Thoracic aorta (tissue), 2 donors: ENCODE measurements at regions not wholly inside any gene's neighbourhood (a gene's known extent, or its start where the extent isn't known, plus 50 kb on each side); places are given as distances from the start of the nearest gene placed in this dataset.

Source experiments
- ATAC-seq: fragments of 150-250 bp; one replicate; pipeline ENCODE4 v1.8.0; 2017; ENCODE audit warnings: low read depth; ENCODE audit not compliant: insufficient number of reproducible peaks, low FRiP score
- DNase-seq: peaks from one replicate; pipeline ENCODE4 v3.0.0-alpha.2; 2020; ENCODE audit warnings: low spot score
- H3K27ac ChIP-seq, 2 donors: fragments of 200-600 bp; sonication (generic); 1 replicate in 1 of 2; 2 replicates in 1 of 2; pipeline ENCODE4 v1.5.1; 2016; ENCODE audit warnings: mild to moderate bottlenecking in 2 of 2, moderate library complexity in 2 of 2
- H3K27me3 ChIP-seq: fragments of 200-600 bp; sonication (generic); replicated peaks from 2 replicates; pipeline ENCODE4 v1.6.0; 2016; ENCODE audit warnings: mild to moderate bottlenecking; ENCODE audit not compliant: insufficient read depth
- H3K36me3 ChIP-seq: fragments of 200-600 bp; sonication (generic); one replicate; pipeline ENCODE4 v1.5.1; 2016
- H3K4me1 ChIP-seq, 2 donors: fragments of 200-600 bp; sonication (generic); 1 replicate in 1 of 2; 2 replicates in 1 of 2; pipeline versions ENCODE4 v1.5.1 to v1.6.0; 2016; ENCODE audit warnings: low read depth in 2 of 2, mild to moderate bottlenecking in 1 of 2; ENCODE audit not compliant: control insufficient read depth in 1 of 2
- H3K4me3 ChIP-seq: fragments of 200-600 bp; sonication (generic); 2 replicates; pipeline ENCODE4 v1.5.1; 2016; ENCODE audit warnings: mild to moderate bottlenecking
- H3K9me3 ChIP-seq: fragments of 200-600 bp; sonication (generic); 2 replicates; pipeline ENCODE4 v1.5.1; 2016
- TF ChIP-seq, protein P1 (sequence below): fragments of 200-600 bp; sonication (generic); IDR thresholded peaks from one replicate; pipeline ENCODE4 v1.5.1; 2019; ENCODE audit warnings: antibody characterized with exemption

DNA sequence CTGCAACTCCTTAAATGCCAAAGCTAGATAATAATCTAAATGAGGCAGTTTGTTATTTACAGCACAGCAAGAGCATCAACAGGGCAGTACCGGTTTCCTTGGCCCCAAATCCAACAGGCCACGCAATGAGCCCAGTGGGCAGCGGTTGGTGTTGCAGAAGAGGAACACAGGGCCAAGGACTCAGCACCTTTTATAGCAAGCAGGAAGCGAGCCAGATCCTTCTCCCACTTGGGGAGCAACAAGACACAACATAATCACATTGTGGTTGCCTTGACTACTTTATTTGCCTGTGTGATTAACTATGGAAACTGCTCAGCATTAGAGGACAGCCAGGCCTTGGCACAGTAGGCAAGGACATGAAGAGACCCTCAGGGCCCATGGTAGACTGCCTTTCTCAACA, 67.1 kb upstream of the HTR2A start:
- no peak overlapping the region for H3K27ac ChIP-seq
- ATAC-seq: no peak
- no peak overlapping the region for H3K4me3 ChIP-seq
- no peaks in the 10 kb centered on the region for H3K4me1 ChIP-seq
- no peaks in the 10 kb centered on the region for H3K27me3 ChIP-seq
- no peaks in the 10 kb centered on the region for H3K36me3 ChIP-seq
- no peaks in the 10 kb centered on the region for H3K9me3 ChIP-seq
- TF ChIP-seq, protein P1, sequence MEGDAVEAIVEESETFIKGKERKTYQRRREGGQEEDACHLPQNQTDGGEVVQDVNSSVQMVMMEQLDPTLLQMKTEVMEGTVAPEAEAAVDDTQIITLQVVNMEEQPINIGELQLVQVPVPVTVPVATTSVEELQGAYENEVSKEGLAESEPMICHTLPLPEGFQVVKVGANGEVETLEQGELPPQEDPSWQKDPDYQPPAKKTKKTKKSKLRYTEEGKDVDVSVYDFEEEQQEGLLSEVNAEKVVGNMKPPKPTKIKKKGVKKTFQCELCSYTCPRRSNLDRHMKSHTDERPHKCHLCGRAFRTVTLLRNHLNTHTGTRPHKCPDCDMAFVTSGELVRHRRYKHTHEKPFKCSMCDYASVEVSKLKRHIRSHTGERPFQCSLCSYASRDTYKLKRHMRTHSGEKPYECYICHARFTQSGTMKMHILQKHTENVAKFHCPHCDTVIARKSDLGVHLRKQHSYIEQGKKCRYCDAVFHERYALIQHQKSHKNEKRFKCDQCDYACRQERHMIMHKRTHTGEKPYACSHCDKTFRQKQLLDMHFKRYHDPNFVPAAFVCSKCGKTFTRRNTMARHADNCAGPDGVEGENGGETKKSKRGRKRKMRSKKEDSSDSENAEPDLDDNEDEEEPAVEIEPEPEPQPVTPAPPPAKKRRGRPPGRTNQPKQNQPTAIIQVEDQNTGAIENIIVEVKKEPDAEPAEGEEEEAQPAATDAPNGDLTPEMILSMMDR: no peak
- no peak for DNase-seq

DNA sequence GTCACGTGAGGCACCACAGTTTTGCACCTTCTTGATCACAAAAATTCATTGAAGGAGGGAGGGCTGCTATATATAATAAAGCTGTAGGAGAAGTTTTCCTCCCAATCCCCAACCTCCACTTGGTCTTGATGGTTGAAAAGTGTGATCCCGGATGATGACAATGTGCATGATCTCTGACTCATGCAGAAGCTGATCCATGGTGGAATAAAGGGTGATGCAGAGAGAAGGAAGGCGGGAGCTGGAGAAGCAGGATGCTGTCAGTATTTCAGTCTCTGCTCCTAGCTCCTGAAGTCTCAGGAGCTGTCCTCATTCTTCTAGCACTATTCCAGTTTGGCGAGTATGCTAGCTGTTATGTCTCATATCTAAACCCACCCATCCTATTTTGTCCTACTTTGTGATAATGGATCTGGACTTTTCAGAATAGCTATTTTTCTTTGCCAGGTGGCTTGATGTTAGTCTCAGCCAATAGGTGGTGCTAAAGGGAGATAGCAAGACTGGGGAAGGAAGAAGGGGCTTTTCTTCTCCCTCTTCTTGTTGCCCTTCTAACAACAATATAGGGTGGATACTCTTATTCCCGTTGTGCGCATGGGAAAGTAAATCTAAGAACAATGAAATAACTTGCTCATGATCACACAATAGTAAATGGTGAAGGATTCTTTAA, 65.6 kb upstream of the HTR2A start:
- H3K9me3 ChIP-seq: no peaks in the 10 kb centered on the region
- no peak overlapping the region for H3K4me3 ChIP-seq
- H3K27me3 ChIP-seq: no peaks in the 10 kb centered on the region
- TF ChIP-seq, protein P1: no peak
- H3K4me1 ChIP-seq: no peaks in the 10 kb centered on the region
- no peak overlapping the region for H3K27ac ChIP-seq
- no peak for ATAC-seq
- no peaks in the 10 kb centered on the region for H3K36me3 ChIP-seq
- DNase-seq: no peak

DNA sequence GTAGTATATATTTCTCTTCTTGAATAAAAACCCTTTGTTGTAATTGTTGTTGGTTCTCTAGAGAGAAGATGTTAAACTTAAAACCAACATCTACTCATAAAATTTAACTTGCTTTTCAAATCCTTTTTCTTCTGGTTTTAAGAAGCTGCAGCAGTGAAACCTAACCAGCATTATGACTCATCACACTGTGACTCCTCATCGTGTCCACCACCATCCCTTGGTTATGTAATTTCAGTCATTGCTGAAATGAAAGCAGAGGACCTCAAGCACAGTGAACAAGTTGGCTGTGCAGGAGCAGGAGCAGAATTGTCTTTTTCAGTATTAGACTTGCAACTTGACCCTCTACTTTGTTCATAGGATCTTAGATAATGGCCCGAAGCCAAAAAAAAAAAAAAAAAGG, 64.9 kb upstream of the HTR2A start:
- H3K9me3 ChIP-seq: no peaks in the 10 kb centered on the region
- H3K36me3 ChIP-seq: no peaks in the 10 kb centered on the region
- H3K27ac ChIP-seq: no peak overlapping the region
- H3K4me3 ChIP-seq: no peak overlapping the region
- no peaks in the 10 kb centered on the region for H3K27me3 ChIP-seq
- no peak for DNase-seq
- H3K4me1 ChIP-seq: no peaks in the 10 kb centered on the region
- ATAC-seq: no peak
- TF ChIP-seq, protein P1: no peak

DNA sequence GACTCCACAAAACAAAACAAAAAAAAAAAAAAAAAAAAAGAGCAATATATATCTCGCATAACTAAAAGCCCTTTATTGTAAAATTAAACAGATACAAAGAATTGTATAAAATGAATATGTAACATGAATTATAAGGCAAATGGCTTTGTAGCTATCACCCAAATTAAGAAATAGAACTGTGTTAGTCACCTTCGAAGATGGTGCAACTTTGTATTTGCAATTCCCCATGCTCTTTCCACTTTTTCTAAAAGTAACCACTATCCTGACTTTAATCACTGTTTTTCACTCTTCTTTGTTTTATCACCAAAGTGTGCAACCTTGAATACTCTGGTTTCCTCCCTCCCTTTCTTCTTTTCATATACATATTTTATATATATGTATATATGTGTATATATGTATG, 57.1 kb upstream of the HTR2A start:
- no peaks in the 10 kb centered on the region for H3K36me3 ChIP-seq
- H3K4me3 ChIP-seq: no peak overlapping the region
- H3K4me1 ChIP-seq: no peaks in the 10 kb centered on the region
- ATAC-seq (no peak), DNase-seq (no peak)
- TF ChIP-seq, protein P1: no peak
- H3K27ac ChIP-seq: no peak overlapping the region
- no peaks in the 10 kb centered on the region for H3K9me3 ChIP-seq
- H3K27me3 ChIP-seq: no peaks in the 10 kb centered on the region

DNA sequence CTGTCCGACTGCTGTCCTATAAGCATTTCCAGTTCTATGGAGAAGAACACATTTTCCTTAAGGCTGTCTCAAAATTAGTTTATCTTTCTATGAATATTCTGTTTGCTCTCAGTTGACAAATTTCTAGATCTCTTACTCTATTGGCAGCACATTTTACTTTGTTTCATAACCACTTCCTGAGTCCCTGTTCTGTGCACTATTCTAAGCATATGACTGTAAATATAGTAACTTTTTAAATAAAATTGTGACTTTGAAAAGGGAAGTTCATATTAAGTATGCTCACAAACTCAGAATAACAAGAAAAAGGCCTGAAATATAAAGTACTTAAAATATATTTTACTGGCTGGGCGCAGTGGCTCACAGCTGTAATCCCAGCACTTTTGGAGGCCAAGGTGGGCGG, 56.5 kb upstream of the HTR2A start:
- no peaks in the 10 kb centered on the region for H3K36me3 ChIP-seq
- no peak for ATAC-seq

More for the DNA sequence above, 56.5 kb upstream of the HTR2A start:
- no peaks in the 10 kb centered on the region for H3K27me3 ChIP-seq
- H3K27ac ChIP-seq: no peak overlapping the region
- TF ChIP-seq, protein P1: no peak
- no peaks in the 10 kb centered on the region for H3K9me3 ChIP-seq
- H3K4me3 ChIP-seq: no peak overlapping the region
- no peaks in the 10 kb centered on the region for H3K4me1 ChIP-seq
- no peak for DNase-seq
